ENCODE measurements at regions not wholly inside any gene's neighbourhood (a gene's known extent, or its start where the extent isn't known, plus 50 kb on each side); places are given as distances from the start of the nearest gene placed in this dataset.

DNA sequence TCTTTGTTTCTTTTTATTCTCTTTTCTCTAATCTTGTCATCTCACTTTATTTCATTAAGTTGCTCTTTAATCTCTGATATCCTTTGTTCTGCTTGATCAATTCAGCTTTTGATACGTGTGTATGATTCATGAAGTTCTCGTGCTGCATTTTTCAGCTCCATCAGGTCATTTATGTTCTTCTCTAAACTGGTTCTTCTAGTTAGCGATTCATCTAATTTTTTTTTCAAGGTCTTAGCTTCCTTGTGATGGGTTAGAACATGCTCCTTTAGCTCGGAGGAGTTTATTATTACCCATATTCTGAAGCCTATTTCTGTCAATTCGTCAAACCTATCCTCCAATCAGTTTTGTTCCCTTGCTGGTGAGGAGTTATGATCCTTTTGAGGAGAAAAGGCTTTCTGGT lies 1045.0 kb upstream of the ADGRL3 start:
- H3K4me2 ChIP-seq (ENCODE audit: low read depth, low read length), result no peak overlapping the region
- no peaks in the 10 kb centered on the region for H4K20me1 ChIP-seq (ENCODE audit: insufficient read depth, low read length)
- ChIA-PET CTCF (ENCODE audit: low intra/inter-chr PET ratio, low total read pairs) (no interaction called here), POLR2A (no interaction called here)
- 1% methylated on average over 5 of the region's 5 CpGs for WGBS (ENCODE audit: low lambda C conversion rate)
- H2AFZ ChIP-seq (ENCODE audit: low read length), result no peak overlapping the region
- DNase-seq (ENCODE audit: low spot score) (no peak), FAIRE-seq (no peak), ATAC-seq (no peak)
- no peak overlapping the region for H3K27ac ChIP-seq (ENCODE audit: extremely low read length, insufficient read depth, low read length)
- BruUV-seq (replicated peaks), result no TSS peak
- H3K9ac ChIP-seq (ENCODE audit: insufficient read depth, low read depth, low read length), result no peak overlapping the region
- H3K27me3 ChIP-seq (ENCODE audit: control insufficient read depth in 1 of 2, insufficient read depth in 2 of 2, low read length in 2 of 2), result no peaks in the 10 kb centered on the region
- H3K79me2 ChIP-seq (ENCODE audit: insufficient read depth, low read length), result no peaks in the 10 kb centered on the region
- intact Hi-C loops (cut with micrococcal nuclease; ENCODE audit: unreplicated experiment) (no loop called here), in situ Hi-C loops (cut with HindIII; ENCODE audit: extremely low pct_ligation_motif_present, low pct_unique_long_range_greater_than_20kb) (no loop called here)
- H3K36me3 ChIP-seq (replicated peaks in 1 of 2; ENCODE audit: control insufficient read depth in 1 of 2, insufficient read depth in 2 of 2, low read length in 2 of 2), result no peaks in the 10 kb centered on the region
- TF ChIP-seq SP5 (CRISPR knock-in tag; IDR thresholded peaks at IDR 0.05; ENCODE audit: borderline replicate concordance, low read depth), result no peak
- TF ChIP-seq, protein P1, sequence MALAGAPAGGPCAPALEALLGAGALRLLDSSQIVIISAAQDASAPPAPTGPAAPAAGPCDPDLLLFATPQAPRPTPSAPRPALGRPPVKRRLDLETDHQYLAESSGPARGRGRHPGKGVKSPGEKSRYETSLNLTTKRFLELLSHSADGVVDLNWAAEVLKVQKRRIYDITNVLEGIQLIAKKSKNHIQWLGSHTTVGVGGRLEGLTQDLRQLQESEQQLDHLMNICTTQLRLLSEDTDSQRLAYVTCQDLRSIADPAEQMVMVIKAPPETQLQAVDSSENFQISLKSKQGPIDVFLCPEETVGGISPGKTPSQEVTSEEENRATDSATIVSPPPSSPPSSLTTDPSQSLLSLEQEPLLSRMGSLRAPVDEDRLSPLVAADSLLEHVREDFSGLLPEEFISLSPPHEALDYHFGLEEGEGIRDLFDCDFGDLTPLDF (CRISPR knock-in tag; IDR thresholded peaks at IDR 0.05), result no peak
- TF ChIP-seq AHR (CRISPR knock-in tag; IDR thresholded peaks at IDR 0.05), result no peak
- TF ChIP-seq IKZF1 (IDR thresholded peaks at IDR 0.05), result no peak
- TF ChIP-seq ZHX1 (CRISPR knock-in tag; IDR thresholded peaks at IDR 0.05; ENCODE audit: low read depth), result no peak
- no peak for TF ChIP-seq CBFB (CRISPR knock-in tag; IDR thresholded peaks at IDR 0.05)
- TF ChIP-seq HMG20B (CRISPR knock-in tag; conservative IDR thresholded peaks at IDR 0.05), result no peak
- no peak for TF ChIP-seq YEATS2 (CRISPR knock-in tag; IDR thresholded peaks at IDR 0.05; ENCODE audit: borderline replicate concordance)
- no peak for TF ChIP-seq MAZ (IDR thresholded peaks at IDR 0.05; ENCODE audit: borderline replicate concordance, low read depth, low read length)
- no peak for TF ChIP-seq MAZ (CRISPR knock-in tag; IDR thresholded peaks at IDR 0.05; ENCODE audit: low read depth)
- TF ChIP-seq MAX (IDR thresholded peaks at IDR 0.05), result no peak
- TF ChIP-seq, protein P2, sequence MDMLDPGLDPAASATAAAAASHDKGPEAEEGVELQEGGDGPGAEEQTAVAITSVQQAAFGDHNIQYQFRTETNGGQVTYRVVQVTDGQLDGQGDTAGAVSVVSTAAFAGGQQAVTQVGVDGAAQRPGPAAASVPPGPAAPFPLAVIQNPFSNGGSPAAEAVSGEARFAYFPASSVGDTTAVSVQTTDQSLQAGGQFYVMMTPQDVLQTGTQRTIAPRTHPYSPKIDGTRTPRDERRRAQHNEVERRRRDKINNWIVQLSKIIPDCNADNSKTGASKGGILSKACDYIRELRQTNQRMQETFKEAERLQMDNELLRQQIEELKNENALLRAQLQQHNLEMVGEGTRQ (IDR thresholded peaks at IDR 0.05; ENCODE audit: low read depth, low read length), result no peak
- TF ChIP-seq, protein P2 (CRISPR knock-in tag; IDR thresholded peaks at IDR 0.05; ENCODE audit: borderline replicate concordance), result no peak
- H3K9me3 ChIP-seq (ENCODE audit: low read length), result 0 out of 2 replicates have a peak, but pooled peaks cover 12% of the 10 kb centered on the region
- H3K4me3 ChIP-seq (replicated peaks in 1 of 3; ENCODE audit: insufficient read depth in 1 of 3, low read depth in 2 of 3, low read length in 3 of 3), result no peak overlapping the region
- no peaks in the 10 kb centered on the region for H3K4me1 ChIP-seq (ENCODE audit: insufficient read depth, low read length)
